CD14-positive monocyte (primary cell): ENCODE measurements at regions not wholly inside any gene's neighbourhood (a gene's known extent, or its start where the extent isn't known, plus 50 kb on each side); places are given as distances from the start of the nearest gene placed in this dataset.

Source experiments
- DNase-seq, 3 donors: peaks; one replicate each; pipeline ENCODE4 v3.0.0-alpha.2; 2011 to 2022
- H2AFZ ChIP-seq: 2 replicates; pipeline ENCODE4 v1.6.0; 2012; ENCODE audit warnings: mild to moderate bottlenecking, low read depth, low read length, inconsistent platforms; ENCODE audit not compliant: insufficient read depth, poor library complexity, severe bottlenecking
- H3K27ac ChIP-seq, 2 donors: 1 replicate in 1 of 2; 2 replicates in 1 of 2; pipeline ENCODE4 v1.5.1; 2012 to 2013; ENCODE audit warnings: low read length in 2 of 2, control low read depth in 1 of 2, inconsistent platforms in 1 of 2, low read depth in 1 of 2, mild to moderate bottlenecking in 1 of 2
- H3K27me3 ChIP-seq, 2 donors: one replicate each; pipeline versions ENCODE4 v1.6.0 to v1.6.1; 2011 to 2013; ENCODE audit warnings: low read length in 2 of 2; ENCODE audit not compliant: control insufficient read depth in 2 of 2, insufficient read depth in 2 of 2
- H3K36me3 ChIP-seq, 2 donors: replicated peaks in 1 of 2; 1 replicate in 1 of 2; 2 replicates in 1 of 2; pipeline versions ENCODE4 v1.5.1 to v1.6.1; 2012 to 2013; ENCODE audit warnings: low read length in 2 of 2, control low read depth in 1 of 2, inconsistent platforms in 1 of 2, mild to moderate bottlenecking in 1 of 2; ENCODE audit not compliant: insufficient read depth in 2 of 2, control insufficient read depth in 1 of 2
- H3K4me1 ChIP-seq, 2 donors: 1 replicate in 1 of 2; 2 replicates in 1 of 2; pipeline versions ENCODE4 v1.5.1 to v1.6.1; 2012 to 2013; ENCODE audit warnings: low read length in 2 of 2, control low read depth in 1 of 2, inconsistent platforms in 1 of 2, mild to moderate bottlenecking in 1 of 2, moderate library complexity in 1 of 2; ENCODE audit not compliant: insufficient read depth in 2 of 2, control insufficient read depth in 1 of 2
- H3K4me2 ChIP-seq: replicated peaks from 2 replicates; pipeline ENCODE3; 2012; ENCODE audit warnings: low read length, moderate library complexity, mild to moderate bottlenecking; ENCODE audit not compliant: poor library complexity, severe bottlenecking; ENCODE audit errors: extremely low read depth
- H3K4me3 ChIP-seq, 3 experiments: fragments of 200-600 bp in 1 of 3; sonication (generic) in 1 of 3; replicated peaks in 1 of 3; 1 replicate in 2 of 3; 2 replicates in 1 of 3; pipeline ENCODE4 v1.5.1; 2011 to 2013; ENCODE audit warnings: low read length in 3 of 3, mild to moderate bottlenecking in 3 of 3, control low read depth in 2 of 3, low read depth in 2 of 3, inconsistent platforms in 1 of 3, moderate library complexity in 1 of 3
- H3K79me2 ChIP-seq: 2 replicates; pipeline ENCODE4 v1.6.0; 2012; ENCODE audit warnings: mild to moderate bottlenecking, control low read depth, inconsistent platforms, low read length, moderate library complexity; ENCODE audit not compliant: insufficient read depth
- H3K9ac ChIP-seq: 2 replicates; pipeline ENCODE4 v1.6.0; 2017; ENCODE audit warnings: low read length, mild to moderate bottlenecking; ENCODE audit not compliant: insufficient read depth, poor library complexity, severe bottlenecking
- H3K9me3 ChIP-seq, 2 donors: replicated peaks in 1 of 2; 1 replicate in 1 of 2; 2 replicates in 1 of 2; pipeline versions ENCODE4 v1.5.1 to v1.6.1; 2012 to 2013; ENCODE audit warnings: low read length in 2 of 2, control low read depth in 1 of 2; ENCODE audit not compliant: control insufficient read depth in 1 of 2, insufficient read depth in 1 of 2
- H4K20me1 ChIP-seq: 2 replicates; pipeline ENCODE4 v1.6.0; 2012; ENCODE audit warnings: mild to moderate bottlenecking, low read length, control low read depth, moderate library complexity; ENCODE audit not compliant: insufficient read depth
- H3K27ac Mint-ChIP-seq, 7 donors: one replicate each; pipeline ENCODE4 v1.8.0; 2020; ENCODE audit warnings: mild to moderate bottlenecking in 7 of 7, mixed read lengths in 7 of 7, moderate library complexity in 6 of 7, inconsistent platforms in 2 of 7
- H3K27me3 Mint-ChIP-seq, 3 donors: one replicate each; pipeline ENCODE4 v1.8.0; 2021 to 2022; ENCODE audit warnings: low read depth in 3 of 3, mild to moderate bottlenecking in 3 of 3, mixed read lengths in 3 of 3, moderate library complexity in 3 of 3, inconsistent platforms in 1 of 3
- H3K36me3 Mint-ChIP-seq, 2 donors: one replicate each; pipeline ENCODE4 v1.8.0; 2020; ENCODE audit warnings: mixed read lengths in 2 of 2, inconsistent platforms in 1 of 2, mild to moderate bottlenecking in 1 of 2
- H3K4me1 Mint-ChIP-seq: one replicate; pipeline ENCODE4 v1.8.0; 2020; ENCODE audit warnings: mild to moderate bottlenecking, mixed read lengths
- H3K4me3 Mint-ChIP-seq, 2 donors: one replicate each; pipeline ENCODE4 v1.8.0; 2020; ENCODE audit warnings: mild to moderate bottlenecking in 2 of 2, mixed read lengths in 2 of 2, moderate library complexity in 1 of 2
- H3K9me3 Mint-ChIP-seq, 7 donors: one replicate each; pipeline ENCODE4 v1.8.0; 2020 to 2022; ENCODE audit warnings: mixed read lengths in 7 of 7, mild to moderate bottlenecking in 6 of 7, moderate library complexity in 6 of 7, inconsistent platforms in 2 of 7
- CTCF ChIP-seq: fragments of 200-600 bp; IDR thresholded peaks from one replicate; pipeline ENCODE4 v1.8.0; 2022; ENCODE audit warnings: antibody characterized with exemption, mild to moderate bottlenecking
- WGBS: methylation state at CpG from one replicate; pipeline ENCODE4 v1.1.5; 2013; ENCODE audit warnings: missing lambda C conversion rate; ENCODE audit not compliant: insufficient coverage; 5-methylcytosine and 5-hydroxymethylcytosine counted together
- intact Hi-C, 2 donors: fragments of 100-400 bp; cut with micrococcal nuclease; formaldehyde crosslinking; loops; one replicate each; pipeline versions ENCODE4 v1.15.0 to v1.15.1; 2023

- Histone ChIP-seq H3K27ac (no peak overlapping the region), H3K9ac (no peak overlapping the region), H3K36me3 (no peaks in the 10 kb centered on the region), H4K20me1 (no peaks in the 10 kb centered on the region), H2AFZ (no peak overlapping the region), H3K27me3 (no peaks in the 10 kb centered on the region), H3K9me3 (no peaks in the 10 kb centered on the region), H3K4me3 (no peak overlapping the region), H3K4me2 (no peak overlapping the region), H3K4me1 (no peaks in the 10 kb centered on the region), H3K79me2 (no peaks in the 10 kb centered on the region)
- Mint-ChIP-seq H3K27me3 (no peaks in the 10 kb centered on the region), H3K27ac (no peak overlapping the region), H3K4me3 (no peak overlapping the region), H3K9me3 (peaks cover 0 to 4% (median 0%) of the 10 kb centered on the region in 7 donors), H3K36me3 (no peaks in the 10 kb centered on the region), H3K4me1 (no peaks in the 10 kb centered on the region)
- TF ChIP-seq CTCF: no peak
- WGBS: no CpG with 5 or more reads among the region's 2 CpGs
- intact Hi-C loops: no loop called here
- DNase-seq: no peak
Observed at GRCh38 chr14:85858634-85859033, 328.7 kb downstream of the FLRT2 start.

GRCh38 chr14:85856430-85856829 lies 326.5 kb downstream of the FLRT2 start:
- no peaks in the 10 kb centered on the region for H3K4me1 ChIP-seq
- intact Hi-C loops: no loop called here

More at GRCh38 chr14:85856430-85856829, 326.5 kb downstream of the FLRT2 start:
- TF ChIP-seq CTCF: no peak
- Histone ChIP-seq H3K4me2 (no peak overlapping the region), H3K9ac (no peak overlapping the region), H2AFZ (no peak overlapping the region), H4K20me1 (no peaks in the 10 kb centered on the region), H3K27ac (no peak overlapping the region), H3K27me3 (no peaks in the 10 kb centered on the region), H3K36me3 (no peaks in the 10 kb centered on the region), H3K79me2 (no peaks in the 10 kb centered on the region), H3K4me3 (no peak overlapping the region), H3K9me3 (no peaks in the 10 kb centered on the region)
- peaks cover 0 to 4% (median 0%) of the 10 kb centered on the region in 7 donors for H3K9me3 Mint-ChIP-seq
- H3K36me3 Mint-ChIP-seq: no peaks in the 10 kb centered on the region
- no peaks in the 10 kb centered on the region for H3K4me1 Mint-ChIP-seq
- WGBS: no CpG with 5 or more reads among the region's 1 CpG
- no peak for DNase-seq
- no peaks in the 10 kb centered on the region for H3K27me3 Mint-ChIP-seq
- H3K4me3 Mint-ChIP-seq: no peak overlapping the region
- no peak overlapping the region for H3K27ac Mint-ChIP-seq
